B cell (primary cell): ENCODE measurements at regions not wholly inside any gene's neighbourhood (a gene's known extent, or its start where the extent isn't known, plus 50 kb on each side); places are given as distances from the start of the nearest gene placed in this dataset.

Experiments
- CTCF ChIP-seq: fragments of 200-600 bp; IDR thresholded peaks from one replicate; pipeline ENCODE4 v1.8.0; 2022; ENCODE audit warnings: antibody characterized with exemption, mild to moderate bottlenecking
- EZH2 ChIP-seq: IDR thresholded peaks from 2 replicates; pipeline ENCODE4 v1.6.1; 2012; ENCODE audit warnings: borderline replicate concordance, low read depth, mild to moderate bottlenecking, moderate library complexity, low read length; ENCODE audit not compliant: insufficient read depth, poor library complexity, severe bottlenecking

- no peak for TF ChIP-seq EZH2
- no peak for TF ChIP-seq CTCF
These were observed 280.3 kb upstream of the HABP2 start for GRCh38 chr10:113272511-113272910.
